Suppressor macrophage treated with lipopolysaccharide for 4 hours (primary cell): ENCODE measurements at regions not wholly inside any gene's neighbourhood (a gene's known extent, or its start where the extent isn't known, plus 50 kb on each side); places are given as distances from the start of the nearest gene placed in this dataset.
"Not testable (repeated sequence)": the region's sequence is repeated elsewhere in the genome, so short reads cannot be mapped to it uniquely, and the experiment has no call there.

Experiments
- DNase-seq: peaks from one replicate; pipeline ENCODE4 v3.0.0-alpha.2; 2020

GRCh38 chr10:124323806-124324205 is 94.9 kb downstream of the OAT start:
- no peak for DNase-seq

GRCh38 chr10:124323111-124323725 is 95.5 kb downstream of the OAT start:
- peak; percentile 81 for DNase-seq

- no peak for DNase-seq
Measured at GRCh38 chr10:124322191-124322980, 96.3 kb downstream of the OAT start.

GRCh38 chr10:124321433-124322089 is 97.2 kb downstream of the OAT start:
- DNase-seq = no peak

GRCh38 chr10:124320778-124321432 is 97.8 kb downstream of the OAT start:
- no peak for DNase-seq

- DNase-seq = no peak
Measured at GRCh38 chr10:124319926-124320391, 98.8 kb downstream of the OAT start.

GRCh38 chr10:124319520-124319919 is 99.2 kb downstream of the OAT start:
- DNase-seq = not testable (repeated sequence)

- DNase-seq = no peak
Measured at GRCh38 chr10:124318811-124319210, 99.9 kb downstream of the OAT start.

- DNase-seq = no peak
Measured at GRCh38 chr10:124318076-124318475, 100.6 kb downstream of the OAT start.

GRCh38 chr10:124316326-124316725 is 102.4 kb downstream of the OAT start:
- no peak for DNase-seq

- peak; percentile 74 for DNase-seq
Measured at GRCh38 chr10:124315591-124316270, 103.0 kb downstream of the OAT start.

- DNase-seq = no peak
Measured at GRCh38 chr10:124313374-124313773, 105.3 kb downstream of the OAT start.

GRCh38 chr10:124308811-124309210 is 109.9 kb downstream of the OAT start:
- no peak for DNase-seq

GRCh38 chr10:124308056-124308645 is 110.6 kb downstream of the OAT start:
- DNase-seq = no peak

GRCh38 chr10:124307591-124307990 is 111.1 kb downstream of the OAT start:
- DNase-seq = no peak

GRCh38 chr10:124306922-124307371 is 111.8 kb downstream of the OAT start:
- peak; percentile 95 for DNase-seq

- no peak for DNase-seq
Measured at GRCh38 chr10:124306520-124306919, 112.2 kb downstream of the OAT start.

GRCh38 chr10:124305984-124306383 is 112.7 kb downstream of the OAT start:
- no peak for DNase-seq

- peak; percentile 64 for DNase-seq
Measured at GRCh38 chr10:124305131-124305530, 113.6 kb downstream of the OAT start.

- no peak for DNase-seq
Measured at GRCh38 chr10:124303662-124304418, 114.9 kb downstream of the OAT start.

GRCh38 chr10:124302951-124303505 is 115.7 kb downstream of the OAT start:
- DNase-seq = no peak
